Liver (tissue), 8 donors: ENCODE measurements at regions not wholly inside any gene's neighbourhood (a gene's known extent, or its start where the extent isn't known, plus 50 kb on each side); places are given as distances from the start of the nearest gene placed in this dataset.

Experiments
- DNase-seq: peaks from one replicate; pipeline ENCODE4 v3.0.0-alpha.2; 2017; ENCODE audit warnings: low spot score
- H3K27ac ChIP-seq, 2 donors: one replicate each; pipeline ENCODE4 v1.7.0; 2013; ENCODE audit warnings: inconsistent platforms in 2 of 2, low read length in 2 of 2, control low read depth in 1 of 2, low read depth in 1 of 2, mild to moderate bottlenecking in 1 of 2
- H3K27me3 ChIP-seq, 4 donors: one replicate each; pipeline versions ENCODE4 v1.6.1 to v1.7.0; 2013; ENCODE audit warnings: low read length in 3 of 4, inconsistent platforms in 1 of 4, mild to moderate bottlenecking in 1 of 4, moderate library complexity in 1 of 4; ENCODE audit not compliant: control insufficient read depth in 4 of 4, insufficient read depth in 4 of 4
- H3K36me3 ChIP-seq, 4 donors: one replicate each; pipeline versions ENCODE4 v1.6.1 to v1.7.0; 2013; ENCODE audit warnings: low read length in 3 of 4, mild to moderate bottlenecking in 3 of 4, low read depth in 1 of 4, moderate library complexity in 1 of 4; ENCODE audit not compliant: control insufficient read depth in 4 of 4, insufficient read depth in 3 of 4
- H3K4me1 ChIP-seq, 4 donors: one replicate each; pipeline versions ENCODE4 v1.6.1 to v1.7.0; 2013; ENCODE audit warnings: low read length in 3 of 4, mild to moderate bottlenecking in 3 of 4, moderate library complexity in 1 of 4; ENCODE audit not compliant: control insufficient read depth in 4 of 4, insufficient read depth in 4 of 4
- H3K4me3 ChIP-seq, 3 donors: one replicate each; pipeline versions ENCODE4 v1.6.1 to v1.7.0; 2013; ENCODE audit warnings: low read length in 3 of 3, control low read depth in 1 of 3, low read depth in 1 of 3, mild to moderate bottlenecking in 1 of 3
- H3K9ac ChIP-seq, 2 donors: one replicate each; pipeline ENCODE4 v1.7.0; 2013; ENCODE audit warnings: low read length in 2 of 2, mild to moderate bottlenecking in 2 of 2, moderate library complexity in 2 of 2, control low read depth in 1 of 2, low read depth in 1 of 2
- H3K9me3 ChIP-seq, 4 donors: one replicate each; pipeline versions ENCODE4 v1.6.1 to v1.7.0; 2013; ENCODE audit warnings: low read length in 3 of 4; ENCODE audit not compliant: control insufficient read depth in 4 of 4
- ATF3 ChIP-seq: IDR thresholded peaks from 2 replicates; pipeline ENCODE4 v1.6.1; 2016; ENCODE audit warnings: antibody characterized with exemption
- CTCF ChIP-seq: fragments of 150-350 bp; IDR thresholded peaks from 2 replicates; pipeline ENCODE4 v1.5.1; 2017; ENCODE audit warnings: improper control_type of control experiment, low read depth, low read length; ENCODE audit not compliant: missing input control
- EGR1 ChIP-seq, 2 donors: IDR thresholded peaks; 2 replicates each; pipeline ENCODE4 v1.6.1; 2016 to 2018; ENCODE audit warnings: antibody characterized with exemption in 2 of 2, low read depth in 2 of 2
- FOXA1 ChIP-seq: IDR thresholded peaks from 2 replicates; pipeline ENCODE4 v1.6.1; 2016; ENCODE audit warnings: antibody characterized with exemption
- FOXA2 ChIP-seq: IDR thresholded peaks from 2 replicates; pipeline ENCODE4 v1.6.1; 2016; ENCODE audit warnings: antibody characterized with exemption
- HNF4A ChIP-seq, 2 donors: conservative IDR thresholded peaks; 2 replicates each; pipeline ENCODE4 v1.6.1; 2016; ENCODE audit warnings: antibody characterized with exemption in 2 of 2, mild to moderate bottlenecking in 2 of 2
- JUND ChIP-seq, 2 donors: IDR thresholded peaks; 2 replicates each; pipeline ENCODE4 v1.6.1; 2016; ENCODE audit warnings: antibody characterized with exemption in 2 of 2
- MAX ChIP-seq: IDR thresholded peaks from 2 replicates; pipeline ENCODE4 v1.6.1; 2016; ENCODE audit warnings: antibody characterized with exemption
- RAD21 ChIP-seq, 2 donors: IDR thresholded peaks; 2 replicates each; pipeline ENCODE4 v1.6.1; 2016; ENCODE audit warnings: antibody characterized with exemption in 2 of 2, mild to moderate bottlenecking in 2 of 2
- RXRA ChIP-seq, 2 donors: IDR thresholded peaks; 2 replicates each; pipeline ENCODE4 v1.6.1; 2017 to 2018; ENCODE audit warnings: antibody characterized with exemption in 2 of 2, mild to moderate bottlenecking in 1 of 2
- SP1 ChIP-seq: IDR thresholded peaks from 2 replicates; pipeline ENCODE4 v1.6.1; 2018; ENCODE audit warnings: antibody characterized with exemption, mild to moderate bottlenecking
- ZBTB33 ChIP-seq: IDR thresholded peaks from 2 replicates; pipeline ENCODE4 v1.6.1; 2016; ENCODE audit warnings: antibody characterized with exemption
- WGBS: extraction: QIAGEN DNeasy Blood & Tissue Kit; methylation state at CpG from one replicate; pipeline ENCODE4 v1.1.7; 2013; 5-methylcytosine and 5-hydroxymethylcytosine counted together
- donor health status: healthy.
- donor health status: healthy.
- donor health status: healthy.
- donor health status: healthy.
- donor health status: healthy.

GRCh38 chr2:222057347-222058073, 241.3 kb downstream of the PAX3 start:
- no peak overlapping the region for H3K9ac ChIP-seq
- 32% methylated on average over 6 of the region's 6 CpGs for WGBS
- no peaks in the 10 kb centered on the region for H3K4me1 ChIP-seq
- H3K4me3 ChIP-seq = no peak overlapping the region
- H3K9me3 ChIP-seq = no peaks in the 10 kb centered on the region
- no peak for DNase-seq
- peaks cover 0 to 12% (median 6%) of the 10 kb centered on the region in 4 donors for H3K27me3 ChIP-seq
- no peaks in the 10 kb centered on the region for H3K36me3 ChIP-seq
- TF ChIP-seq CTCF (peak; percentile 40), EGR1 (IDR thresholded peaks at IDR 0.05; ENCODE audit: low read depth in 2 of 2) (no peak), RAD21 (IDR thresholded peaks at IDR 0.05) (peak; percentile 71 to 73)
- H3K27ac ChIP-seq = no peak overlapping the region

GRCh38 chr2:222055328-222055727, 243.5 kb downstream of the PAX3 start:
- Histone ChIP-seq H3K9ac (no peak overlapping the region), H3K4me1 (no peaks in the 10 kb centered on the region), H3K36me3 (no peaks in the 10 kb centered on the region), H3K4me3 (no peak overlapping the region), H3K27me3 (peaks cover 0 to 16% (median 5%) of the 10 kb centered on the region in 4 donors), H3K9me3 (no peaks in the 10 kb centered on the region), H3K27ac (no peak overlapping the region)
- TF ChIP-seq JUND (IDR thresholded peaks at IDR 0.05) (no peak), ZBTB33 (no peak), ATF3 (no peak), SP1 (no peak), FOXA1 (no peak)
- WGBS = 11% methylated on average over 4 of the region's 4 CpGs
- DNase-seq = no peak

- TF ChIP-seq HNF4A (conservative IDR thresholded peaks at IDR 0.05) (no peak), RXRA (IDR thresholded peaks at IDR 0.05) (no peak), MAX (no peak), FOXA2 (no peak), ZBTB33 (no peak), RAD21 (IDR thresholded peaks at IDR 0.05) (no peak)
- no peaks in the 10 kb centered on the region for H3K4me1 ChIP-seq
- H3K27me3 ChIP-seq = peaks cover 0 to 12% (median 4%) of the 10 kb centered on the region in 4 donors
- no peaks in the 10 kb centered on the region for H3K36me3 ChIP-seq
- WGBS = 48% methylated on average over 3 of the region's 3 CpGs
- H3K9me3 ChIP-seq = no peaks in the 10 kb centered on the region
- no peak for DNase-seq
- no peak overlapping the region for H3K9ac ChIP-seq
- no peak overlapping the region for H3K27ac ChIP-seq
- no peak overlapping the region for H3K4me3 ChIP-seq
Measured at GRCh38 chr2:222054813-222055212, 244.0 kb downstream of the PAX3 start.
